G401.6 (cell line): ENCODE measurements at regions not wholly inside any gene's neighbourhood (a gene's known extent, or its start where the extent isn't known, plus 50 kb on each side); places are given as distances from the start of the nearest gene placed in this dataset.
"Not testable (repeated sequence)": the region's sequence is repeated elsewhere in the genome, so short reads cannot be mapped to it uniquely, and the experiment has no call there.

Experiments used
- FAIRE-seq: peaks from 2 replicates; lab custom pipeline; 2012; peaks lifted over from hg19 to GRCh38; lab: Jason Lieb, UNC

DNA sequence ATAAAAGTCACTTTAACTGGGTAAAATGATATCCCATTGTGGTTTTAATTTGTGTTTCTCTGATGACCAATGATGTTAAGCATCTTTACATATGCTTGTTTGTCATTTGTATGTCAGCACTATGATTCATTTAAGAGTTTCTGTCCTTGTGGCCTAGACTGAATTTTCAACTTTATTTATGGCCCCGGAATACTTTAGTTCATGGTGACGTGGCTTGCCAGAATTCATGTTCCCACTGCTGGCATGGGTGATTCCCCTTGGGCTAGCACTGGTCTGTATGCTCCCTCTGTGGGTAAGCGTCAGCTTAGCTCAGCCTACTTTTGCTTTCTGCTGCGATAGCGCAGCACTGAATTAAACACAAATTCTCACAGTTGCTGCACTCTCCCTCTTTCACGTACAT lies 436.3 kb upstream of the SGO1 start:
- no peak for FAIRE-seq

DNA sequence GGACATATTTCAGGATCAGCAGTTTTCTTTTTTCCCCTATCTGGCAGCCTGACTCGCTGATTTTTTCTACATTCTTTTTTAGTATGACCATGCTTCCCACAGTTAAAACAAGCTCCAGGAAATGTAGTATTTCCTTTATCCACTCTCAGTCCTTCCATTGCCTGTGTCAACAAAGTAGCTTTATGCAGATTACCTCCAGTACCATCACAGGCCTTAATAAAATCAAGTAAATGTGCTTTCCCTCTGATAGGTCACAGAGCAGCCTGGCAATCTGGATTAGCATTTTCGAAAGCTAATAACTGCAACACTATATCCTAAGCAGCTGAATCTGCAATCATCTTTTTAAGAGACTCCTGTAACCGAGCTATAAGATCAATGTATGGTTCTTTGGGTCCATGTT lies 432.6 kb upstream of the SGO1 start:
- not testable (repeated sequence) for FAIRE-seq

DNA sequence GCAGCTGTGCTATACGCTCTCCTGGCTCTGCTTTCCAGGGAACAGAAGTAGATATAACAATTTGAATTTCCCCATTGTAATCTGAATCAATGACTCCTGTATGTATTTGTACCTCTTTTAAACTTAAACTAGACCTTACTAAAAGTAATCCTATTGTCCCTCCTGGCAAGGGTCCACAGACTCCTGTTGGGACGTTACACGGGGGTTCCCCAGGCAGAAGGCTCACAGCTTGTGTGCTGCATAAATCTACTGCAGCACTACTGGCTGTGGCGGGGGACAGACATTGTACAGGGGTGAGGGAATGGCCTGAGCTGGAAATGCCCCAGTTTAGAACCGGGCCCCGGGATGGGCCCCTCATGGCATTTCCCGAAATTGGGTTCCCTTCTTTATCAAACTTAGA lies 432.2 kb upstream of the SGO1 start:
- FAIRE-seq, result not testable (repeated sequence)

DNA sequence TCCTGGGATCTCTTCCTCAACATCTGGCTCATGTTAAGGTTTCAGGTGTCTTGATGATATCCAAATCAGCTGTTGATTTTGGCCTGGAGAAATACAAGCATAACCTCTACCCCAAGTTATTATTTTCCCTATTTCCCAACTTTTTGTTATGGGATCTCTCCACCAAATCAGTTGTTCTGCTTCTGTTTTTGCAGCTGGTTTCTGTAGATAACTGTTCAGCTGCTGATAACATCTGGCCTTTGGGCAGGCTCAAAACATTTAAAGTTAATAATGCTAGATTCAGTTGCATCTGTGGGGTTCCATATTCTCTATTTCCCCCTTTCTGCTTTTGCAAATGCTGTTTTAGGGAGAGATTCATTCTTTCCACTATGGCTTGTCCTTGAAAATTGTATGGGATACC lies 430.0 kb upstream of the SGO1 start:
- FAIRE-seq, result not testable (repeated sequence)

DNA sequence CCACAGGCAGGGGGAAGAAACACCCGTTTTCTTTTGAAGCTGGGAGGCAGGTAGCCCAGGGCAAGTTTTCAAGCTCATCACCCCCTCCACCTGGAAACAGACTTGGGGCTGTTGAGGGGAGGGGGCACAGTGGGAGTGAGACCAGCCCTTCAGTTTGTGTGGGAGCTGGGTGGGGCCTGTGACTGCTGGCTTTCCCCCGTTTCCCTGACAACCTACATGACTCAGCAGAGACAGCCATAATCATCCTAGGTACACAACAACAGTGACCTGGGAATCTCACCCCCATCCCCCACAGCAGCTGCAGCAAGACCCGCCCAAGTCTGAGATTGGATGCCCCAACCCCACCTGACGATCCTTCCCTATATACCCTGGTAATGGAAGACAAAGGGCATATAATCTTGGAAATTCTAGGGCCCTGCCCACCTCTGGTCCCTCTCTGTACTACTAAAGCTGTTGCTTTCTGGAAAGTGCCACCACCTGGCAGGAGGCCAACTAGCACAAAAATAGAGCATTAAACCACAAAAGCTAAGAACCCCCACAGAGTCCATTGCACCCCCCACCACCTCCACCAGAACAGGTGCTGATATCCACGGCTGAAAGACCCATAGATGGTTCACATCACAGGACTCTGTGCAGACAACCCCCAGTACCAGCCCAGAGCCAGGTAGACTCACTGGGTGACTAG lies 422.2 kb upstream of the SGO1 start:
- FAIRE-seq, result no peak

DNA sequence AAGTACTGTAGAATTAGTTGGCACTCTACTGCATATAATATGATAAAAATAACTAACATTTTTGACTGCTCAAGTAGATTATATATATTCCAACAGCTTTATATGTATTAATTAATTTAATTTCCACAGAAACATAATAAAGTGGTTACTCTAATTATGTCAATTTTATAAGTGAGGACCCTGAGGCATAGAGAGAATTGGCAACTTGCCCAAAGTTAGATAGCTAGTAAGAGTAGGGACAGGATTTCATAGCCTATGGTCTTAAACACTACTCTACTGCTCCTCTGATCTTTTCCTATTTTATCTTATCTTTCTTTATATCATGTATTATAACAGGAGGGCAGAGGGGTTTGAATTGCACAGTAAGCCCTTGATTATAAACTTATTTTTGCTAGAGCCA lies 418.7 kb upstream of the SGO1 start:
- FAIRE-seq, result no peak

DNA sequence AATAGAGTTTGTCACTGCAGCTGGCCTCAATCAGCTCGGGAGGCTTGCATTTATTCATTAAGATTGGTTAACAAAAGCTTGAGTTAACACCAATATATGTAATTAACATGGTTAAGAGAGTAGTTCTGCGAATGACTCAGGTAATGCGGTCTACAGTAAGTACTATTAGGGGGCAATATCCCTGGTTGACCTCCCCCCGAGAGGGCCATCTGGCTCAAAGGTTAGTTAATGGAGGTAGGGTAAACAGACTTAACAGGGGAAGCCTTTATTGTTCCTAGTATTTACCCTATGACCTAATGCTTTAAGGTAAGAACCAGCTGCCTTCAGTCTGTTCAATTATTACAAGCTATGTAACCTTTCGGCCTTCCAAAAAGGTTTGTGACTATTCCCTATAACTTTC lies 403.3 kb upstream of the SGO1 start:
- no peak for FAIRE-seq

DNA sequence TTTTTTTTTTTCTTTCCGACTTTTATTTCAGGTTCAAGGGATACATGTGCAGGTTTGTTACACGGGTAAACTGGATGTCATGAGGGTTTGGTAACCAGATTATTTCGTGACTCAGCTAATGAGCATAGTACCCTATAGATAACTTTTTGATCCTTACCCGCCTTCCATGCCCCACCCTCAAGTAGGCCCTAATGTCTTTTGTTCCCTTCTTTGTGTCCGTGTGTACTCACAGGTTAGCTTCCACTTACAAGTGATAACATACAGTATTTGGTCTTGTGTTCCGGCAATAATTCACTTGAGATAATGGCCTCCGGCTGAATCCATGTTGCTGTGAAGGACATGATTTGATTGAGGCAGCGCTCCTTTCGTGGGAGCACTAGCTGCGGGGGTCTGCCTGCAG lies 402.8 kb upstream of the SGO1 start:
- no peak for FAIRE-seq

DNA sequence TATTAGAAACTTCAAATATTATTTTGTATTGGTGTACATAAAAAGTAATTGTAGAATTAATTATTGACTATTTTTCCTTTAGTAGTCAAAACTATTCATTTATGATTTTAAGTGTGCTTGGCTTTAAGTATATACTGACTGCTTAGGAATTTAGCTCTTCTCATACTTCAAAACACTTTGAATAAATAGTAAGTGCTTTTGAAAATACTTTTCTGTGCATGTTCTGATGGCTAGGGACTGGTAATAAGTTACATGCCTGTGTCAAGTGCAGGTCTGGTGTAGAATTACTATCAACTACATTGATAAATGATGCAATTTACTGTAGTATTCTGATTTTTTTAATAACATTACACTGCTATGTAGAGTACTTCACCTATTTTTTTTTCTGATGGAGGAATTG lies 397.6 kb upstream of the SGO1 start:
- FAIRE-seq, result no peak

DNA sequence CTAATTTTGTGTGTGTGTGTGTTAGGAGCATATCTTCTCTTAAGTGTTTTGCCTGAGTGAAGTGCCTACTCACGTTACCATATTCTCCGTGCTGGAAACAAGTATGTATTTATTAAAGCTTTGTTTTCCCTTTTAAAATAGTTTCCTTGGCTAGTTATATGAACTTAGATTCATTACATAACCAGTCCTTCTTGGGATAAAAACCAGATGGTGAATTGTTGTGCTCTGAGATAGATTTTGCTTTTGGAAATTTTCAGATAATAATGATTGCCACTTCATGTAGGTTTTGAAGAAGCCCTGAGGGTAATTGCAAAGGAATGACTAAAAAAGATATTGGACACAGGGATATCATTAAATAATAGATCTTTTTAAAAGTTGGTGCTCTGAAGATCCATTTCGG lies 390.2 kb upstream of the SGO1 start:
- FAIRE-seq, result no peak

DNA sequence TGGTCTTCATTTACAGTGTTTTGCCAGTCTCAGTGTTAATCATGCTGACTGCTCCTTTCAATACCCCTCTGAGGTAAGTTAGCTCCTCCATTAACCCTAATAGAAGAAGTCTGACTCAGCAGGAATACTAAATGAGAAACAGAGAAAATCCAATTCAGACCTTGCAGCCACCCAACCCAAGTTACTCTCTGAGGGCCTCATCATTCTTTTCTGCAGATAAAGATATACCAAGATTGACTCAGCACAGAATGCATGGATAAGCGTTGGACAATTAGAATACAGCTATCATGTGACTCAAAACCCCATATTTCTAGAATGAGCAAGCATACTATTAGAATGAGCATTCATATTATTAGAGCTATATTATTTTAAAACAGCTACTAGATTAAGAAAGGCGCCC lies 389.1 kb upstream of the SGO1 start:
- no peak for FAIRE-seq

DNA sequence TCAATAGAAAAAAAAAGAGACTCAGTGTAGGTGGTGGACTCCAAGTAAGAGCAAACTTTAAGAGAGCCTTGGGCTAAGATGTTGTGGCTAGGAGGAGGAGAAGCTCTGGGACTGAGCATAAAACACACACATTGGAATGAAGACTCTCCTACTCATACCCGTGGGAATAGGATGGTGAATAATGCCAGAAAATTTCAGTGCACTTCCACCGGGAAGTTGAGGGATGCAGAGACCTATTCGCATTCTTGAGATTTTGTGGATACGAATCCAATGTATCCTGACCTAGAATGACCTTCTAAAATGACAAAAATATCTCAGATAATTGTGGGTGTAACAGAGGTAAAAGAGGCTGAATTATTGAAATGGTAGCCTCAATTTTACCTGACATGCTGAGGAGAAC lies 388.7 kb upstream of the SGO1 start:
- no peak for FAIRE-seq

DNA sequence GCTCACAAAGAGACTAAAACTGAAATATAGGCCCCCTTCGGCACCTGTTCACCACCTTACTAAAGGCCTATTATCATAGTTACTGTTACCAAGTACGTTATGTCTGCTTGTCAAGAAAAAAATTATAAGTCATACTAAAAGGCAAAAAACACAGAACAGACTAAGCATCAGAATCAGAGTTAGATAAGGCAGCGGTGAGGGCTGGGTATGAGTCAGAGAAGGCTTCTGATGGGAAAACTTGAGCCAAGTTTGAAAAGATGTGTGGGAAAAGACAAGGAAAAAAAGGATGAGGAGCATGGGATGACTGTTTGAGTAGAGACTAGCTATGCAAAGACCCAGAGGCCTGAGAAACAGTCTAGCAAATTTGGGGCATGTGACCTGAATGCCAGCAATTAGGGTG lies 387.2 kb upstream of the SGO1 start:
- FAIRE-seq, result no peak

DNA sequence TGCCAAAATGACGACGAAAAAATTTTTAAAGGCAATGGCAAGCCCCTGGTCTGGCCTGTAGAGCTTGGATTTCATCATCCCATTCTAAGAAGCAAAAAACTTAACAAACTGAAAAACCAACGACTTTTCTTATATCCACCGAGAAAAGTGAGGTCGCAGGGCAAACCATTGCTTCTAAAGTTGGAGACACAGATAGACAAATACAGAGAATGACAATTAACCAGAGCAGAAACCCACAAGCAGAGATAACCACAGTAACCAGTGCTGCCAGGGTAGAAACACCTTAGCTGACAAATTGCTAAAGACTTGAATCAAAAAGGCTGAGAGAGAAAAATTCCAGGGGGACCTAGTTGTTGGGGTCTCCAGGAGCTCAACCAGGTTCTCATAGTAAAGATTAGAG lies 386.5 kb upstream of the SGO1 start:
- no peak for FAIRE-seq

DNA sequence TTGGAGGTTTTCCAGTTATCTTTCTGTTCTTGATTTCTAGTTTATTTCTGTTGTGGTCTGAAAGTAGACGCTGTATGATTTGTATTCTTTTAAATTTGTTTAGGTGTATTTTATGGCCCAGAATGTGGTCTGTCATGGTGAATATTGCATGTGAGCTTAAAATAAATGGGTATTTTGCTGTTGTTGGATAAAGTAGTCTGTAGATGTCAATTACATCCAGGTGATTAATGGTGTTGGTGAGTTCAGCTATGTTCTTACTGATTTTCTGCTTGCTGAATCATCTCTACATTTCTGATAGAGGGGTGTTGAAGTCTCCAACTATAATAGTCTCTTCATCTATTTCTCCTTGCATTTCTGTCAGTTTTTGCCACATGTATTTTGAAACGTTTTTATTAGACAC lies 383.3 kb upstream of the SGO1 start:
- no peak for FAIRE-seq

DNA sequence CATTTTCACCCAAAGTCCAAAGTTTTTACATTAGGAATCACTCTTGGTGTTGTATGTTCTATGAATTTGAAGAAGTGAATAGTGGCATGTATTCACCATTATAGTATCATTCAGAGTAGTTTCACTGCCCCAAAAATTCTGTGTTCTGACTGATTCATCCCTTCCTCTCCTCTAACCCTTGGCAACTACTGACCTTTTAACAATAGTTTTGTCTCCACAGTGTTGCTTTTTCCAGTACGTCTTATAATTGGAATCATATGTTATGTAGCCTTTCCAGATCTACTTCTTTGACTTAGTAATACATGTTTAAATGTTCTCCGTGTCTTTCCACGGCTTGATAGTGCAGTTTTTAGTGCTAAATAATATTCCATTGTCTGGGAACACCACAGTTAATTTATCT lies 379.0 kb upstream of the SGO1 start:
- FAIRE-seq, result no peak

DNA sequence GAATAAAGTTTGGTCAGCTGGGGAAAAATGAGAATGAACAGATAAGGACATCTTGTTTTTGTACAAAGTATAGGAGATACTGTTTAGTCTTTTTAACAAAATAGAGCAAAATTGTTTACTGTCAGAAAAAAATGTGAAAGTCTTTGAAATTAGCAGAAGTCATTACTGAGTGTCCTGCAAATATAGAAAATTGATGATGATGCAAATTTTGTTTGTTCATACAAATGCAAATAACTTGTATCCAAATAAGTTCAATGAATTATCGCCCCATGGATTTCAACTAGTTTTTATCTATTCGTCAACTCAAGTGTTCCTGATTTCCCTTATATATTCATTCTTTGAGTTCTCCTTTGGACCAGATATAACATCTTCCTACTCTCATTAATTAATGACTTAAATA lies 378.0 kb upstream of the SGO1 start:
- no peak for FAIRE-seq

DNA sequence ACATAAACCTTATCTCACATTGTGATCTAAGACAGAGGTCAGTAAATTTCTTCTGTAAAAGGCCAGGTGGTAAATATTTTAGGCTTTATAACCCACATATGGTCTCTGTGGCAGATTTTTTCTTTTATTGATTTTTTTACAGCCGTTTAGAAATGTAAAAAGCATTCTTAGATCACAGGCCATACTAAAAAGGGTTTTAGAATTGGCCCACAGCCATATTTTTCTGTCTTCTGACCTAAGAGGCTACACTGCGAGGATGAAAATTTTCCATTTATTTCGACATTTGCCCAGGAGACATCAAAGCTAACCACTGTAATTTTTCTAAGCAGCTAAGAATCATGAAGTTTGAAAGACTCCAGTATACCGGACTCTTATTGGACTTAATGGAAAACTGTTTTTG lies 377.2 kb upstream of the SGO1 start:
- FAIRE-seq, result no peak

DNA sequence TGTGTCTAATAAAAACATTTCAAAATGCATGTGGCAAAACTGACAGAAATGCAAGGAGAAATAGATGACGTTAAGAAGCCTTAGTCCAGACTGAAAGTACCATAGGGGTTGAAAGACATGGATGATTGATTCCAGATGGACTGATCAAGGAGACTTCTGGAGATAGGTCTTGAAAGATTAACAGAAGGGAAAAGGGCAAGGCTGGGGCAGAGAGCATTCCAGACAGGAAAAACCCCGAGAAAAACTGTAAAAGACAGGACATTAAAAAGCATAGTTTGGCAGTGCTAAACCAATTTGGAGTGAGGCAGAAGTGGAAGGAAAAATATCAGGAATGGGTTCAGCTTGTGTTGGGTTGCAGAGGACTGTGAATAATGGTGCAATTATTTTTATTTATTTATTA lies 375.2 kb upstream of the SGO1 start:
- no peak for FAIRE-seq

DNA sequence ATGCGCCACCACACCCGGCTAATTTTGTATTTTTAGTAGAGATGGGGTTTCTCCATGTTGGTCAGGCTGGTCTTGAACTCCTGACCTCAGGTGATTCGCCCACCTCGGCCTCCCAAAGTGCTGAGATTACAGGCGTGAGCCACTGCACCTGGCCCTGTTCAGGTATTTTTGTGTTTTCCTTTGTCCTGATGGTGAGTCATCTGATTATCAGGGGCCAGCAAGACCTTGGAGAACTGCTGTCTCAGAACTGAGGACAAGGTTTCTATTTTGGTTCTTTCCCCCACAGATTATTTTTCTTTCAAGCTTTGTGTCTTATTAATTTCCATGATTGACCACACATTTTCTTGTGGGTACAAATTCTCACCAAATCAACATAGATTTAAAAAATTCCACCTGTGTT lies 374.4 kb upstream of the SGO1 start:
- not testable (repeated sequence) for FAIRE-seq

DNA sequence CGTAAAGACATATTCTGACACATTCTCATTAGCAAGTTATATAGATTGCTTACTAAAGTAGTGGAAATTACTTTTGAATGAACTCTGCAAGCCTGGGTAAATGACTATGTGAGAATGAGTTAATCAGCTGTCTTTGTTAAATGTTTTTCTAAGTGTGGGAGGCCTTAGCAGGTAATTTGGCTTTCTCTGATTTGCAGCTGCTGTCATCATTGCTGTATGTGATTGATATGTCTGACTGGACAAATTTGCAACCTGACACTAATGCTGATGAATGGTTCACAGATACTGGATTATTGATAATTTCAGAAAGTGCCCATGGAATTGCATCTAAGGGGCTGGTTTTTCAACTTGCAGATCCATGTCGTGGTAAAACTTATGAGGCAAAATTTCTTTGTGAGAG lies 372.2 kb upstream of the SGO1 start:
- no peak for FAIRE-seq

DNA sequence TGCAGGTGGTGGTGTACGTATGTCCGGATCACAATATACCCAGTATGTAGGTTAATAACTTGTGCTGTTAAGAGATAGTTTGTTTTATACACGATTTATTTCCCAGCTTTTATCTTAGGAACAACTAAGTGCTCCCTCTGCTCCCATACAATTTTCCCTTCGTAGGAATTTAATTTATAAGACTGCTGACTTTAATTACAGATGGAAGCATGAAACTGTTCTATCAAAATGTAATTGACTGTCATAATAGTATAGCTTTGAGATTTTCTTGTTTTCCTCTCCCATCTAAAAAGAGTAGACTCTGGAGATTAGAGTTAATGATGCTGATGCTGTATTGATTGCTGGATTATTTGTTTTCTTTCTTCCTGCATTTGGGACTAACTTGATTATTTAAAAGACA lies 370.7 kb upstream of the SGO1 start:
- no peak for FAIRE-seq

DNA sequence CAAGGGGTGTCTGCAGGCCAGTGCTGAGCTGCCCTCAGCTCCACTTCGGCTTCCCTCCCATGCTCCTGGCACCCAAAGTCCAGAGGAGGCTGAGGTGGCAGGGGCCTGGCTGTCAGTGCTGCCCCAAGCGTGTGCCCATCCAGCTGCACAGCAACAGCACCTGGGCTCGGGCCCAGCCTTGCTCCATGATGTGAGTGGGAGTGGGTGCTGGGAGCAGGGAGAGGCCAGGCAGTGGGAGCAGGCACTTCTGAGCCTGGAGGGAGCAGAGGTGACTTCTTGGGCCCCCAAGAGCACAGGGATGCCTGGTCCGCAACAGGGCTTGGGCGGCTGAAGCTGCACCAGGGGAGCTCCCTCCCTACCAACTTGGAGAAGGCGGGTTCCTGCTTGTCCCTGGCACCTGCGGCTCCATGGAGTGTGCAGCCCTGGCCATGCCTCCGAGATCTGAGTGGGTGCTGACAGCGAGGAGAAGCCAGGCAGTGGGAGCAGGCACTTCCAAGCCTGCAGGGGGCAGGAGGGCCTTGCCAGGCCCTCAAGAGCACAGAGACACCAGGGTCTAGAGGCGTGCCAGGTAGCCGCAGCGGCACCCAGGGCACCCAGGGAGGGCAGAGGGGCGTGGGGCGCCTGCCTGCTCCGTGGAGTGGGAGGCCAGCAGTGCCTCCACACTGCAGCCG lies 366.7 kb upstream of the SGO1 start:
- FAIRE-seq, result no peak
